ENCODE measurements at regions not wholly inside any gene's neighbourhood (a gene's known extent, or its start where the extent isn't known, plus 50 kb on each side); places are given as distances from the start of the nearest gene placed in this dataset.
"Not testable (repeated sequence)": the region's sequence is repeated elsewhere in the genome, so short reads cannot be mapped to it uniquely, and the experiment has no call there.

DNA sequence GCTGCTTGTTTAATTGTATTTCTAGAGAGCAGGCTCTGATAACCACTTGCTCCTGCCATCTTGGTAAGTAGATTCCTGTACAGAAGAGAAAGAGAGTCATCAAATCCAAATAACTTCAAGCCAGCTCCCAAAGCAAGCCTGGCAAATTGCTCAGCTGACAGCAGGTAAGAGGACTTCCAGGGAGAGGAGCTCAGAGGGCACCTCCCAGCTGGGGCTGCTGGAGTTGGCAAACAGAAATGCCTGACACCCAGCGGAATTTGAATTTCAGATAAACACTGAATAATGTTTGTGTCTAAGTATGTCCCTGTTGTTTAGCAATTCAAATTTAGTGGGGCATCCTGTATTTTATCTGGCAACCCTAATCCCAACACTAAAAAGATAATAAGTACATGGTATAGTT lies 86.2 kb downstream of the MYL12B start:
- ChIA-PET POLR2A (ENCODE audit: partially characterized antibody) (no interaction called here), CTCF (ENCODE audit: partially characterized antibody) (no interaction called here)
- H3K4me3 Mint-ChIP-seq = no peak overlapping the region
- DNase-seq = no peak
- H3K36me3 Mint-ChIP-seq = no peaks in the 10 kb centered on the region
- Histone ChIP-seq H3K4me1 (ENCODE audit: insufficient read depth, low read length) (no peaks in the 10 kb centered on the region), H3K4me3 (ENCODE audit: low read length in 2 of 2) (no peak overlapping the region), H3K36me3 (ENCODE audit: insufficient read depth, low read length) (no peaks in the 10 kb centered on the region), H3K9me3 (ENCODE audit: control insufficient read depth in 1 of 2, low read length in 2 of 2) (no peaks in the 10 kb centered on the region), H3K27me3 (ENCODE audit: insufficient read depth, low read length) (no peaks in the 10 kb centered on the region), H3K27ac (ENCODE audit: low read depth, low read length) (no peak overlapping the region)
- H3K9me3 Mint-ChIP-seq = peaks cover 0 to 2% (median 0%) of the 10 kb centered on the region in 8 donors
- H3K27me3 Mint-ChIP-seq = peaks cover 4 to 11% of the 10 kb centered on the region in 2 donors
- H3K27ac Mint-ChIP-seq = no peak overlapping the region
- H3K4me1 Mint-ChIP-seq = no peaks in the 10 kb centered on the region
- intact Hi-C loops (cut with micrococcal nuclease) = no loop called here

DNA sequence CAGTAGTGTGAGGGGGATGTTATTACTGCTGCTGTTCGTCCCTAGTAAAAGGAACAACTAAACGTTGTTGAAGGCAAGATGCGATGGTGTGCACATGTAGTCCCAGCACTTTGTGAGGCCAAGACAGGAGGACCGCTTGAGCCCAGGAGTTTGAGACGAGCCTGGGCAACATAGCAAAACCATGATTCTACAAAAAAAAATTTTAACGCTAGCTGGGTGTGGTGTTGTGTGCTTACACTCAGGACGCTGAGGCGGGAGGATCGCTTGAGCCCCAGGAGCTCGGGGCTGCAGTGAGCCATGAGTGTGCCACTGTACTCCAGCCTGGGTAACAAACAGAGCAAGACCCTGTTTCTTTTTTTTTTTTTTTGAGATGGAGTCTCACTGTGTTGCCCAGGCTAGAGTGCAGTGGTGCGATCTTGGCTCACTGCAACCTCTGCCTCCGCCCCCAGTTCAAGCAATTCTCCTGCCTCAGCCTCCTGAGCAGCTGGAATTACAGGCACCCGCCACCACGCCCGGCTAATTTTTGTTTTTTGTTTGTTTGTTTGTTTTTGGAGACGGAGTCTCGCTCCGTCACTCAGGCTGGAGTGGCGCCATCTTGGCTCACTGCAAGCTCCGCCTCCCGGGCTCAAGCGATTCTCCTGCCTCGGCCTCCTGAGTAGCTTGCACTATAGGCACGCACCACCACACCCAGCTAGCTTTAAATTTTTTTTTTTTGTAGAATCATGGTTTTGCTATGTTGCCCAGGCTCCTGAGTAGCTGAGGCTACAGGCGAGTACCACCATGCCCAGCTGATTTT lies 87.3 kb downstream of the MYL12B start:
- H3K9me3 Mint-ChIP-seq; DNase-seq; H3K27ac Mint-ChIP-seq; H3K27ac ChIP-seq (ENCODE audit: low read depth, low read length); H3K27me3 ChIP-seq (ENCODE audit: insufficient read depth, low read length); H3K4me1 ChIP-seq (ENCODE audit: insufficient read depth, low read length); H3K36me3 ChIP-seq (ENCODE audit: insufficient read depth, low read length); H3K4me3 Mint-ChIP-seq; intact Hi-C loops (cut with micrococcal nuclease); POLR2A ChIA-PET (ENCODE audit: partially characterized antibody); H3K4me1 Mint-ChIP-seq; H3K4me3 ChIP-seq (ENCODE audit: low read length in 2 of 2); H3K36me3 Mint-ChIP-seq; H3K9me3 ChIP-seq (ENCODE audit: control insufficient read depth in 1 of 2, low read length in 2 of 2): not testable (repeated sequence)
- peaks cover 3 to 11% of the 10 kb centered on the region in 2 donors for H3K27me3 Mint-ChIP-seq
- CTCF ChIA-PET (ENCODE audit: partially characterized antibody) = interaction anchor here (1.0 to 1.5 kb wide), 2 partner anchors 106 to 236 kb away, joined by 3 read pairs; no protein-coding TSS in a partner anchor

DNA sequence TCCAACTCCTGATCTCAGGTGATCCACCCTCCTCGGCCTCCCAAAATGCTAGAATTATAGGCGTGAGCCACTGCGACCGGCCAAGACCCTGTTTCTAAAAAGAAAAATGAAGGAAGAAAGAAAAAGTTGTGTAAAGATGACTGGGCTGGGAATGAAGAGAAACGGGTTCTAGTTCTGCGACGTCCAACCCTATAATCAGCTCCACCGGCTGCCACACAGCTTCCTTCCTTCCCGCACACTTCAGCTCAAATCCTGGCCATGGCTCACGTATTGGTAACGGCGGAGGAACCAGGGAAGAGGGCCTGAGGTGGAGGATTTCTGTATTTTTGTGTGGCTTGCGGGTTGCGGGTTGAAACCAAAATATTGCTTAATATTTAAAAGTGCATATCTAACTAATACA lies 88.1 kb downstream of the MYL12B start:
- intact Hi-C loops (cut with micrococcal nuclease) = no loop called here
- CTCF ChIA-PET (ENCODE audit: partially characterized antibody) = interaction anchor here (1.0 to 1.5 kb wide), 4 partner anchors 25 to 316 kb away, joined by 3 to 4 read pairs (median 3); no protein-coding TSS in a partner anchor
- Mint-ChIP-seq H3K36me3 (no peaks in the 10 kb centered on the region), H3K27me3 (peaks cover 3 to 11% of the 10 kb centered on the region in 2 donors), H3K4me1 (no peaks in the 10 kb centered on the region), H3K9me3 (peaks cover 0 to 2% (median 0%) of the 10 kb centered on the region in 8 donors), H3K27ac (no peak overlapping the region), H3K4me3 (no peak overlapping the region)
- POLR2A ChIA-PET (ENCODE audit: partially characterized antibody) = no interaction called here
- Histone ChIP-seq H3K27me3 (ENCODE audit: insufficient read depth, low read length) (no peaks in the 10 kb centered on the region), H3K4me3 (ENCODE audit: low read length in 2 of 2) (no peak overlapping the region), H3K36me3 (ENCODE audit: insufficient read depth, low read length) (no peaks in the 10 kb centered on the region), H3K27ac (ENCODE audit: low read depth, low read length) (no peak overlapping the region), H3K4me1 (ENCODE audit: insufficient read depth, low read length) (no peaks in the 10 kb centered on the region), H3K9me3 (ENCODE audit: control insufficient read depth in 1 of 2, low read length in 2 of 2) (no peaks in the 10 kb centered on the region)
- DNase-seq = no peak

DNA sequence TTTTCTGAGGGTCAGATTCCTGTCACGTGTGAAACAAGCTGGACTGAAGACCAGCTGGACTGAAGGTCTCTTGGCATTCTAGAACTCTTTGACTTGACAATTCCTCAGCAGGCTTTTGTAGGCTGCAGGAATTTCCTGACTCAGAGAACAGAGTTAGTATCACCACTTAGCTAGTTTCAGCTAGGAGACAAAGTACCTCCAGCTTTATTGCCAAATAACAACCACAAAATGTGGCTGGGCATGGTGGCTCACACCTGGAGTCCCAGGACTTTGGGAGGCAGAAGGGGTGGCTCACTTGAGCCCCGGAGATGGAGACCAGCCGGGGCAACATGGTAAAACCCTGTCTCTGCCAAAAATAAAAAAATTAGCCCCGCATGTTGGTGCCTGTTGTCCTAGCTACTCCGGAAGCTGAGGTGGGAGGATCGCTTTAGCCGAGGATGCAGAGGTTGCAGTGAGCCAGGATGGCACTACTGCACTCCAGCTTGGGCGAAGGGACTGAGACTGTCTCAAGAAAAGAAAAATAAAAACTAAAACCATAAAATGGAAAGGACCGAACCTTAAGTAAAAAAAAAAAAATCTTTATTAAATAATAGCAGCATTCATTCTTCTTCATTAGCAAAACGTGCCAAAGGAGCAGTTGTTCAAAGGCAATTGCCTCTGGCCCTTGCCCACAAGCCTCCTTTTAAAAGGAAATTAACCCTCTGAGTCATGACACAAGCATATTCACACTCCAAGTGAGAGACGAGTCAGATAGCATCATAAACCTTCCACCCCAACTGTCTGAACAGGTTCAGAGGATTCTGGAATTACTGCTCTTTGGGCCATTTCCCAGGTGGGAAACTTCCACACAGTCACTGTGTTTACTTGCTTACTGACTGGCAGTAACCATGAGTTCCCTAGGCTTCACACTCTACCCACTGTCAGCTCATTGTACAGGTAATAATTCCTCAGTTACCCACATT lies 88.9 kb downstream of the MYL12B start:
- H3K4me1 ChIP-seq (ENCODE audit: insufficient read depth, low read length) = peaks cover 1% of the 10 kb centered on the region
- Mint-ChIP-seq H3K9me3 (peaks cover 0 to 2% (median 0%) of the 10 kb centered on the region in 8 donors), H3K4me1 (peaks cover 0 to 3% (median 2%) of the 10 kb centered on the region in 4 donors), H3K4me3 (no peak overlapping the region), H3K27me3 (peaks cover 3 to 11% of the 10 kb centered on the region in 2 donors), H3K36me3 (no peaks in the 10 kb centered on the region), H3K27ac (no peak overlapping the region)
- no peak for DNase-seq
- CTCF ChIA-PET (ENCODE audit: partially characterized antibody) = interaction anchor here (0.6 to 1.5 kb wide), 4 partner anchors 24 to 315 kb away, joined by 3 to 4 read pairs (median 4); no protein-coding TSS in a partner anchor
- H3K9me3 ChIP-seq (ENCODE audit: control insufficient read depth in 1 of 2, low read length in 2 of 2) = no peaks in the 10 kb centered on the region
- H3K27me3 ChIP-seq (ENCODE audit: insufficient read depth, low read length) = no peaks in the 10 kb centered on the region
- H3K4me3 ChIP-seq (ENCODE audit: low read length in 2 of 2) = no peak overlapping the region
- H3K27ac ChIP-seq (ENCODE audit: low read depth, low read length) = no peak overlapping the region
- intact Hi-C loops (cut with micrococcal nuclease) = no loop called here
- POLR2A ChIA-PET (ENCODE audit: partially characterized antibody) = no interaction called here
- H3K36me3 ChIP-seq (ENCODE audit: insufficient read depth, low read length) = no peaks in the 10 kb centered on the region

DNA sequence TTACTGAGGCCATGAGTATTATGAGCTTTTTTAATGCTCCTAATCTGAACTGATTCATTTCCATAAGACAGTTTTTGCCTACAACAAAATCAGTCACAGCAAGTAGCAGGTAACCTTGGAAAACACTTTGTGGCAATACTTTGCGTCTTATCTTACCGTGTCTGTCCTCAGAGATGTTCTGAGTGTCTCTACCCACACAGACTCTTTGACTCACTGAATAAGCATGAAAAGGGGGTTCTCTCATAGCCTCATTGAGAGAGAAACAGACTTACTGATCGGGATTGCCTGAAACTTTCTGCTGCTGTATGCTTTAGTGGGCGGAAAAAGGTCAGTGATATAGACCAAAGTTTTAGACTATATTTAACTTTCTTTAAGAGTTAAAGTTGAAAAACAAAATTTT lies 92.6 kb downstream of the MYL12B start:
- ChIA-PET CTCF (ENCODE audit: partially characterized antibody) (no interaction called here), POLR2A (ENCODE audit: partially characterized antibody) (no interaction called here)
- no peaks in the 10 kb centered on the region for H3K27me3 Mint-ChIP-seq
- no peaks in the 10 kb centered on the region for H3K36me3 ChIP-seq (ENCODE audit: insufficient read depth, low read length)
- no peaks in the 10 kb centered on the region for H3K9me3 Mint-ChIP-seq
- H3K4me1 ChIP-seq (ENCODE audit: insufficient read depth, low read length) = peaks cover 12% of the 10 kb centered on the region
- no peaks in the 10 kb centered on the region for H3K9me3 ChIP-seq (ENCODE audit: control insufficient read depth in 1 of 2, low read length in 2 of 2)
- H3K4me3 Mint-ChIP-seq = no peak overlapping the region
- peaks cover 5 to 14% (median 9%) of the 10 kb centered on the region in 4 donors for H3K4me1 Mint-ChIP-seq
- intact Hi-C loops (cut with micrococcal nuclease) = no loop called here
- H3K27me3 ChIP-seq (ENCODE audit: insufficient read depth, low read length) = no peaks in the 10 kb centered on the region
- no peak overlapping the region for H3K27ac ChIP-seq (ENCODE audit: low read depth, low read length)
- H3K27ac Mint-ChIP-seq = no peak overlapping the region
- no peaks in the 10 kb centered on the region for H3K36me3 Mint-ChIP-seq
- H3K4me3 ChIP-seq (ENCODE audit: low read length in 2 of 2) = no peak overlapping the region
- DNase-seq = no peak

DNA sequence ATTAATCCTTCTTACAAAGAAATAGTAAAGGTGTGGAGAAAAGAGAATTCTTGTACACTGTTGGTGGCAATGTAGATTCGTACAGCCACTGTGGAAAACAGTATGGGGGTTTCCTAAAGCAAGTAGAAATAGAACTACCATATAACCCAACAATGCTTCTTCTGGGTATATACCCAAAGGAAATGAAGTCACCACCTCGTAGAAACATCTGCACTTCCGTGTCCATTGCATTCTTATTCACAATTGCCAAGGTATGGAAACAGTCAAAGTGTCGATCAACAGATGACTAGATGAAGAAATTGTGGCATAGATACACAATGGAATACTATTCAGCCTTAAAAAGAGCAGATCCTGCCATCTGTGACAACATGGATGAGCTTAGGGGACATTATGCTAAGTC lies 93.4 kb upstream of the TGIF1 start:
- CTCF ChIA-PET (ENCODE audit: partially characterized antibody) = interaction anchor here (0.6 to 1.9 kb wide), 2 partner anchors 26 to 310 kb away, joined by 3 to 5 read pairs; no protein-coding TSS in a partner anchor
- Histone ChIP-seq H3K4me1 (ENCODE audit: insufficient read depth, low read length) (peaks cover 12% of the 10 kb centered on the region), H3K36me3 (ENCODE audit: insufficient read depth, low read length) (no peaks in the 10 kb centered on the region), H3K27ac (ENCODE audit: low read depth, low read length) (no peak overlapping the region), H3K4me3 (ENCODE audit: low read length in 2 of 2) (no peak overlapping the region), H3K27me3 (ENCODE audit: insufficient read depth, low read length) (no peaks in the 10 kb centered on the region), H3K9me3 (ENCODE audit: control insufficient read depth in 1 of 2, low read length in 2 of 2) (no peaks in the 10 kb centered on the region)
- peak in 2 of 5 donors; percentile 7 to 9 for DNase-seq
- Mint-ChIP-seq H3K4me3 (peak overlapping the region in 1 of 8 donors; percentile 5), H3K36me3 (no peaks in the 10 kb centered on the region), H3K27ac (no peak overlapping the region), H3K27me3 (peaks cover 0 to 1% of the 10 kb centered on the region in 2 donors), H3K9me3 (no peaks in the 10 kb centered on the region), H3K4me1 (peaks cover 5 to 14% (median 9%) of the 10 kb centered on the region in 4 donors)
- POLR2A ChIA-PET (ENCODE audit: partially characterized antibody) = no interaction called here
- intact Hi-C loops (cut with micrococcal nuclease) = no loop called here

DNA sequence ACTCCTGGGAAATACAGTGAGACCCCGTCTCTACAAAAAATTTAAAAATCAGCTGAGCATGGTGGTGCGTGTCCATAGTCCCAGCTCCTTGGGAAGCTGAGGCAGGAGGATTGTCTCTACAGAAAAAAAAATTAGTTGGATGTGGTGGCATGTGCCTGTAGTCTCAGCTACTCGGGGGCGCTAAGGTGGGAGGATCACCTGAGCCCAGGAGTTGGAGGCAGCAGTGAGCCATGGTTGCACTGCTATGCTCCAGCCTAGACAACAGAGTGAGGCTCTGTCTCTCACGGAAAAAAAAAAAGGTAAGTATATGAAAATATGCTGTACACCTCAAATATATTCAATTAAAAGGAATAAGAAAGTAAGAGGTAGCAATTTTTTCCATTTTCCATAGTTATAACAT lies 92.5 kb upstream of the TGIF1 start:
- H3K27me3 ChIP-seq (ENCODE audit: insufficient read depth, low read length) = no peaks in the 10 kb centered on the region
- H3K9me3 Mint-ChIP-seq = no peaks in the 10 kb centered on the region
- no peak overlapping the region for H3K4me3 Mint-ChIP-seq
- no peak for DNase-seq
- intact Hi-C loops (cut with micrococcal nuclease) = no loop called here
- H3K27ac ChIP-seq (ENCODE audit: low read depth, low read length) = no peak overlapping the region
- no peak overlapping the region for H3K27ac Mint-ChIP-seq
- no peaks in the 10 kb centered on the region for H3K36me3 Mint-ChIP-seq
- peaks cover 0 to 1% of the 10 kb centered on the region in 2 donors for H3K27me3 Mint-ChIP-seq
- CTCF ChIA-PET (ENCODE audit: partially characterized antibody) = interaction anchor here (1.9 kb wide), 1 partner anchor 309 kb away, joined by 5 read pairs; no protein-coding TSS in a partner anchor
- POLR2A ChIA-PET (ENCODE audit: partially characterized antibody) = no interaction called here
- no peaks in the 10 kb centered on the region for H3K36me3 ChIP-seq (ENCODE audit: insufficient read depth, low read length)
- H3K4me3 ChIP-seq (ENCODE audit: low read length in 2 of 2) = no peak overlapping the region
- H3K4me1 ChIP-seq (ENCODE audit: insufficient read depth, low read length) = peaks cover 12% of the 10 kb centered on the region
- peaks cover 5 to 14% (median 9%) of the 10 kb centered on the region in 4 donors for H3K4me1 Mint-ChIP-seq
- H3K9me3 ChIP-seq (ENCODE audit: control insufficient read depth in 1 of 2, low read length in 2 of 2) = no peaks in the 10 kb centered on the region

Measured in CD4-positive, alpha-beta memory T cell (primary cell).